Urinary bladder (tissue), 3 donors: ENCODE measurements at regions not wholly inside any gene's neighbourhood (a gene's known extent, or its start where the extent isn't known, plus 50 kb on each side); places are given as distances from the start of the nearest gene placed in this dataset.
A peak's percentile ranks its signal among the peaks of the same experiment; 100 is the strongest.

Source experiments
- DNase-seq: peaks from one replicate; pipeline ENCODE4 v3.0.0-alpha.2; 2015; ENCODE audit errors: extremely low spot score
- H3K27ac ChIP-seq: one replicate; pipeline ENCODE4 v1.5.1; 2013; ENCODE audit warnings: low read depth, mild to moderate bottlenecking, moderate library complexity
- H3K36me3 ChIP-seq: one replicate; pipeline ENCODE4 v1.6.1; 2013; ENCODE audit warnings: mild to moderate bottlenecking, moderate library complexity; ENCODE audit not compliant: insufficient read depth
- H3K4me1 ChIP-seq: one replicate; pipeline ENCODE4 v1.6.1; 2013; ENCODE audit warnings: mild to moderate bottlenecking, moderate library complexity; ENCODE audit not compliant: insufficient read depth
- H3K4me3 ChIP-seq: one replicate; pipeline ENCODE4 v1.5.1; 2013; ENCODE audit warnings: low read depth, low read length
- WGBS: extraction: QIAGEN DNeasy Blood & Tissue Kit; methylation state at CpG from one replicate; pipeline ENCODE4 v1.1.7; 2013; 5-methylcytosine and 5-hydroxymethylcytosine counted together
- donor health status: healthy with polysubstance abuse.
- donor health status: healthy.

DNA sequence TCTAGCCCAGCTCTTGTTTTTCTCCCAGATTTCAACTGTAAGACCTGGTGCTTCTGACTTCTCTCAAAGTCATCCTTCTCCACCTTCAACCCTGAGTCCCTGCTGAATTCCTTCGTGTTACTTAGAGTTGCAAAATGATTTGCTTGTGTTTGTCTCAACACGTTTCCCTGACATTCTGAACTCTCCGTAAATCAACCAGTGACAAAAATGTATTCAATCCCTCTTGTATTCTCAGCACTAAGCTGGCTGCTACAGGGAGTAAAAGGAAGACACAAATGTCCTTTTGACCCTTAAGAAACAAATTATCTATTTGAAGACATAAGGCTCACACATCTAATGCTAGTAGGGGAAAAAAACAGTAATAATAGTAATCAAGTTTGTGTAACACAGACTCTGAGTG, 514.0 kb upstream of the TMPO start:
- H3K27ac ChIP-seq = no peak overlapping the region
- H3K4me1 ChIP-seq = no peaks in the 10 kb centered on the region
- 42% methylated on average over 3 of the region's 3 CpGs for WGBS
- peak; percentile 4 for DNase-seq
- H3K36me3 ChIP-seq = no peaks in the 10 kb centered on the region
- no peak overlapping the region for H3K4me3 ChIP-seq

GRCh38 chr12:98002887-98003493, 512.4 kb upstream of the TMPO start:
- no peak overlapping the region for H3K27ac ChIP-seq
- H3K36me3 ChIP-seq = no peaks in the 10 kb centered on the region
- H3K4me3 ChIP-seq = no peak overlapping the region
- WGBS = 18% methylated on average over 9 of the region's 9 CpGs
- DNase-seq = no peak
- no peaks in the 10 kb centered on the region for H3K4me1 ChIP-seq

- Histone ChIP-seq H3K27ac (no peak overlapping the region), H3K36me3 (no peaks in the 10 kb centered on the region), H3K4me3 (no peak overlapping the region), H3K4me1 (no peaks in the 10 kb centered on the region)
- 30% methylated on average over 1 of the region's 1 CpG for WGBS
- no peak for DNase-seq
Measured at GRCh38 chr12:98007963-98008362, 507.4 kb upstream of the TMPO start.

DNA sequence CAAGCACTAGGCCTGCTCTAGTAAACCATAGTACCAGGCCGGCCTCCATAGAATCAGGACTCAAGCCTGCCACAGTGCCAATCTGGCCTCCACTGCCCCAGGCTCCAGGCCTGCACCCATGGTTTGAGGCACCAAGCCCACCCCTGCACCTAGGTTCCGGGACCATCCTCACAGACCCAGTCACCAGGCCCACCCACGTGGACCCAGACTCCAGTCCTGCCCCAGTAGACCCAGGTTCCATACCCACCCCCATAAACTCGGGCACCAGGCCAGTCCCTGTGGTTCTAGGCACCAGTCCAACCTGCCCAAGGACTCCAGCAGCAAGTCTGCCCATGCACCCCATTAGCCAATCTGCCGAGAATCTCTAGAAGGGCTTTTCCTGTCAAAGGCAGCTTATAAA, 501.8 kb upstream of the TMPO start:
- WGBS = 85% methylated on average over 5 of the region's 5 CpGs
- no peaks in the 10 kb centered on the region for H3K4me1 ChIP-seq
- H3K36me3 ChIP-seq = no peaks in the 10 kb centered on the region
- H3K27ac ChIP-seq = no peak overlapping the region
- no peak overlapping the region for H3K4me3 ChIP-seq
- no peak for DNase-seq

- no peak for DNase-seq
- H3K27ac ChIP-seq = no peak overlapping the region
- no peak overlapping the region for H3K4me3 ChIP-seq
- no peaks in the 10 kb centered on the region for H3K4me1 ChIP-seq
- H3K36me3 ChIP-seq = no peaks in the 10 kb centered on the region
Measured at GRCh38 chr12:98018836-98019235, 496.6 kb upstream of the TMPO start.

DNA sequence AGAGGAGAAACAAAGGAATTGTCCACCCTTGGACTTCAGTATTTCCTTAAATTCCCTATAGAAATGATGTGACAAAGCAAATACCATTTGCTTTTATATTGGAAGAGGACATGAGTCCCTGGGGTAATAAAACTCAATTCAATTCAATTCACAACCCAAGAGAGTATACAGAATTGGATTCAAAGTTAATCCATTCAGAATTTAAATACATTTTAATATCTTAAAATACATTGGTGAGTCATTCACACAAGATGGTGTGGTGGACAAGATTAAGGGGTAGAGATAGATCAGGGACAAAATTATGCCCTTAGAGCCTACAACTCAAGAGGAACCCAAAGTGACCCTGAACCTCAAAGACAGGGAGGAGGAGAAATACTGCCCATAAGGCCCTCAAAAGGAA, 495.0 kb upstream of the TMPO start:
- Histone ChIP-seq H3K4me1 (no peaks in the 10 kb centered on the region), H3K36me3 (no peaks in the 10 kb centered on the region), H3K27ac (no peak overlapping the region), H3K4me3 (no peak overlapping the region)
- DNase-seq = no peak

GRCh38 chr12:98022961-98023360, 492.4 kb upstream of the TMPO start:
- no peak overlapping the region for H3K27ac ChIP-seq
- DNase-seq = no peak
- H3K4me1 ChIP-seq = no peaks in the 10 kb centered on the region
- H3K4me3 ChIP-seq = no peak overlapping the region
- H3K36me3 ChIP-seq = no peaks in the 10 kb centered on the region

- 62% methylated on average over 2 of the region's 2 CpGs for WGBS
- Histone ChIP-seq H3K4me1 (no peaks in the 10 kb centered on the region), H3K36me3 (no peaks in the 10 kb centered on the region), H3K27ac (no peak overlapping the region), H3K4me3 (no peak overlapping the region)
- no peak for DNase-seq
Measured at GRCh38 chr12:98037401-98038140, 477.8 kb upstream of the TMPO start.

DNA sequence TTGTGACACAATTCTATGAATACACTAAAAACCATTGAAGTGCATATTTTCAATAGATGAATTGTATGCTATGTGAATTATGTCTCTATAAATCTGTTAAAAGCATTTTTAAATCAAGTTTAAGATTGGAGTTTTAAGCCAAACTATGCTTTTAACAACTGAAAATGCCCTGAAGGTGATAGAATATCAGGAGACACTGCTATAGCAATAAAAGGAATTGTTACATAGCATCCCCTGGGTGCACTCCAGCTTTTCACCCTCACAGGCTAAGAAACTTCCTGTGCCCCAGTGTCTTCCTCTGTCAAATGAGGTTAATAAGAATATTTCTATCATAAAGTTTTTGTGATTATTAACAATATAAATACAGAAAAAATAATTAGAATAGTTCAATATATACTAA, 472.7 kb upstream of the TMPO start:
- DNase-seq = no peak
- Histone ChIP-seq H3K27ac (no peak overlapping the region), H3K4me1 (no peaks in the 10 kb centered on the region), H3K4me3 (no peak overlapping the region), H3K36me3 (no peaks in the 10 kb centered on the region)

- Histone ChIP-seq H3K4me3 (no peak overlapping the region), H3K4me1 (no peaks in the 10 kb centered on the region), H3K27ac (no peak overlapping the region), H3K36me3 (no peaks in the 10 kb centered on the region)
- DNase-seq = no peak
- 78% methylated on average over 4 of the region's 4 CpGs for WGBS
Measured at GRCh38 chr12:98045395-98045794, 470.0 kb upstream of the TMPO start.

DNA sequence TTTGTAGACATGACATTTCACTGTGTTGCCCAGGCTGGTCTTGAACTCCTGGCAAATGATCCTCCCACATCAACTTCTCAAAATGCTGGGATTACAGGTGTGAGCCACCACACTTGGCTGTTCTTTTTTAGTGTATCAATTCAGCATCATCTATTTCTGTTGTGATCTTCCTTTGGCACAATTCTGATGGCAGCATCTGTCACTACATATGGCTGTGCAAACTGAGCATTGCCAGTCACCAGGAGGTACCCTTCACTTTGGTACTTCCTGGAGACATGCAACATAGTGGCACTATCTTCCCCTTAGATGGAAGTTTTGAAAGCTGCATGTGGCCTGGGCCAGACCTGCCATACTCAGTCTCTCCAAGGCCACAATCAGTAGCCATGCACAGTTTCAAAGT, 467.1 kb upstream of the TMPO start:
- peaks cover 2% of the 10 kb centered on the region for H3K4me1 ChIP-seq
- DNase-seq = no peak
- H3K4me3 ChIP-seq = no peak overlapping the region
- no peaks in the 10 kb centered on the region for H3K36me3 ChIP-seq
- no peak overlapping the region for H3K27ac ChIP-seq

DNA sequence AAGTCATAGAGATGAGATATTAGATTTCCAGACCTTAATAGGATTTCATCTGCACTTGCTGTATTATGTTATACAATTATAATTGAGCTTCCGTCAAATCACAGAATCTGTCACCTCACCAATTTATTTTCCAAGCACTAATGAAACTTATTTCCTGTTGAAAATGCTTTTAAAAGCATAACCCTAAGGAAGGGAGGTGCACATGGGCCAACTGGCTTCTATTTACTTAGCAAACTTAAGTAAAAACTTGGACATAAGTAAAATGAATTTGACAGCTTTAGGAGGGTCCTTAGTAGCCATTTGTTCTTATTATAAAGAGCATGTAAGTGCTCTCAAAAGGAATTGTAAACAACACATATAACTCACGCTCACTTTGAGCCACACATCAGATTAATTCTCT, 462.2 kb upstream of the TMPO start:
- H3K4me3 ChIP-seq = no peak overlapping the region
- no peak for DNase-seq
- peaks cover 2% of the 10 kb centered on the region for H3K4me1 ChIP-seq
- H3K36me3 ChIP-seq = no peaks in the 10 kb centered on the region
- WGBS = 72% methylated on average over 2 of the region's 2 CpGs
- H3K27ac ChIP-seq = no peak overlapping the region

- WGBS = 90% methylated on average over 1 of the region's 1 CpG
- no peak for DNase-seq
- no peak overlapping the region for H3K27ac ChIP-seq
- no peaks in the 10 kb centered on the region for H3K4me1 ChIP-seq
- H3K36me3 ChIP-seq = no peaks in the 10 kb centered on the region
- H3K4me3 ChIP-seq = no peak overlapping the region
Measured at GRCh38 chr12:98057701-98058100, 457.7 kb upstream of the TMPO start.

DNA sequence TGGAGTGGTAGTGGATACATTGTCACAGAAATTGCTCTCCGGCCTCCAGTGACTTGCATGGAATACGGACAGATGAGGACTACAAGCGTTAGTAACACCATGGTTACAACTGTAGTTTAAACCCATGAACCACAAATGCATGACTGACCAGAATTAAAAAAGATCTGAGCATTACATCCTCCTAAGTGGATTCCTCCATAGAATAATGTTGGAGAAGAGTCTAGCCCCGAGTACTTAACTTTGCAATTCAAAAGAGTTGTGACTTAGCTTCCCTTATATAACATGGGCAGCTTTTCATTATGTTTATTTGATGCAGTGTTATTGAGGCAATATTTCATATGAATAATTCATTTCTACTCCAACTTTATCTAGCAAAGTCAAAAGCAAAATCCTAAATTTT, 457.2 kb upstream of the TMPO start:
- H3K4me3 ChIP-seq = no peak overlapping the region
- H3K4me1 ChIP-seq = no peaks in the 10 kb centered on the region
- DNase-seq = no peak
- no peak overlapping the region for H3K27ac ChIP-seq
- 93% methylated on average over 4 of the region's 4 CpGs for WGBS
- H3K36me3 ChIP-seq = no peaks in the 10 kb centered on the region

DNA sequence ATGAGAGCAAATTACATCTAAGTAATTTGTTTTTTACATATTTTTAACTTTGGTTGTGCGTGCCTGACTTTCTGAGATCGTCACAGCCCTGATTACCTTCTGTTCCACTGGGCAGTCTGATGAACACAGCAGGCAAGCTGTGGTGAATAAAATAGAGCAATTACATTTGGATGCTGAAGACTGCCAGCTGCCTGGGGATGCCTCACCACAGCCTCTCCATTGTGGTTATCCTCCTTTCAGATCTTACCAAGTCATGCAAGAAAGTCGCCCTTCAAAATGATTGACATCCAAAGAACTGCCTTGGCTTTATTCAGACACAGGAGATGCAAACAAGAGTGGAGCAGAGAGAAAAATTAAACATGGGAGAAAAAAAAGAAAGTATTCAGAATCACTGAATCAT, 456.6 kb upstream of the TMPO start:
- no peak overlapping the region for H3K4me3 ChIP-seq
- no peak overlapping the region for H3K27ac ChIP-seq
- no peaks in the 10 kb centered on the region for H3K36me3 ChIP-seq
- no peaks in the 10 kb centered on the region for H3K4me1 ChIP-seq
- WGBS = 89% methylated on average over 3 of the region's 3 CpGs
- no peak for DNase-seq
